NCI-H2107 treated with DMSO at 0.1 percent for 48 hours (cell line): ENCODE measurements at regions not wholly inside any gene's neighbourhood (a gene's known extent, or its start where the extent isn't known, plus 50 kb on each side); places are given as distances from the start of the nearest gene placed in this dataset.

Experiments used
- DNase-seq: peaks from one replicate; lab custom pipeline; 2025; ENCODE audit not compliant: unreplicated experiment; lab: John Stamatoyannopoulos, UW

DNA sequence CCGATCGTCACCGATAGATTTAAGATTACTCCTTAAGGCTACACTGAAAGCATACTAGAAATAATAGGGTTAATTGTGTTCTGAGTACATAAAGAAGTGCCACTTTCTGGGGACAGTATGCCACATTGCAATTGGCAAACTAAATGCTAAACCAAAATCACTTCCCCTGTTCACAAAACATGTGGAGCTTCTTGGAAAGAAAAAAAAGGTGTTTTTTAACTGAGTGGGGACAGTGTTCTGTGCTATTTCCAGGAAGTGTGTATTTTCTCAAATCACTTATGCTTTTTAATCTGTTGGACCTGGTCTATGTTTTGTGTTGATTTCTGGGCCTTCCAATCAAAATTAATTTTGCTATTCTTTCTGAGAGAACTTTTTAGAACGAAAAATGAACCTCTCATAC lies 149.3 kb upstream of the MPDZ start:
- no peak for DNase-seq

DNA sequence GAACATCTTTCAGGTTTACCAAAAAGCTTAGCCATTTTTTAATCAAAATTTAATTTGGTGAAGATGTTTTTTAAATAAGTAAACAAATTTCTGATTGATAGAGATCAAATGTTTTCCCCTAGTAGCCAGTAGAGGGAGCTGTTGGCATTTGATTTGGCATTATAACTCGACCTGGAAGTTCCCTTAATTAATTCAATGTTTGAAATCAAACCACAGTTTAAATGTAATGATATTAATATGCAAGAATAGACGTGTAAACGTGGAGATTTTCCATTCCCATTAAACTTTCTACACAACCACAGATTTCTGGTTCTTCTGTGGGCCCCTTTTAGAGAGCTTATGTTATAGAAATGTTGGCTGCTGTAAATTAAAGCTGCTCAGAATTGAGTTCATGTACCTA lies 148.1 kb upstream of the MPDZ start:
- DNase-seq = peak; percentile 52

DNA sequence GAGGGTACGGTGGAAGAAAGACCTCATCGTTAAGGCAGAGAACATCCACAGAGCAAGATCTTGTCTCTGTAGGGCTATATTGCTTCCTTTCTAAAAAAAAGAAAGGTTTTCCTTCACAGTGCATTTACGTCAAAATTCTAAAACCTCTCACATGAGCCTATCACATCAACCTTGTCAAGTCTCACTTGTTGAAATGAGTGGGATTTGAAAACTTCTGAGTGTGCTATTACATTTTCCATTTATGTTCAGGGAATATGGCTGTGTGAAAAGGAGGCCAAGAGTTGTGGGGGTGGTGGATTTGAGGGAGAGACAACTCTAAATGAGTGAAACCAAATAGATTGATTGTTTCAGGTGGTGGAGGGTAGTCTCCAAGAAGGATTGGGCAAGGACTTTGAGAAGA lies 147.1 kb upstream of the MPDZ start:
- no peak for DNase-seq

DNA sequence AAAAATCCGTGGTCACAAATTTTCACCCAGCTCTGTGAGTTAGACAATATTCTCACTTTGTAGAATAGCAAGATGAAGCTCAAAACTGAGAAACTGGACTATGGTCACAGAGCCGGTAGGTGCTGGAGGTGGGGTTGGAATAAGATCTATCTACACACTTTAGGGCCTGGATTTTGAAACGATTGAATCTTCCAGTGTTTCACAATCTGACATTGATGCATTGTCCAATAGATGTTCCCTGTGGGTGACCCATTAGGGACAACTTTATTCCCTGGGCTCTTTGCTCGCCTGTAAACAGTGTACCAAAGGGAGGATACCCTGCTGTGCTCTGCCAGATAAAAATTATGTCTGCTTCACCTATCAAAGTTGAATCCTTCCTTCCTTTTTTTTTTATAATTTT lies 145.4 kb upstream of the MPDZ start:
- DNase-seq = no peak

DNA sequence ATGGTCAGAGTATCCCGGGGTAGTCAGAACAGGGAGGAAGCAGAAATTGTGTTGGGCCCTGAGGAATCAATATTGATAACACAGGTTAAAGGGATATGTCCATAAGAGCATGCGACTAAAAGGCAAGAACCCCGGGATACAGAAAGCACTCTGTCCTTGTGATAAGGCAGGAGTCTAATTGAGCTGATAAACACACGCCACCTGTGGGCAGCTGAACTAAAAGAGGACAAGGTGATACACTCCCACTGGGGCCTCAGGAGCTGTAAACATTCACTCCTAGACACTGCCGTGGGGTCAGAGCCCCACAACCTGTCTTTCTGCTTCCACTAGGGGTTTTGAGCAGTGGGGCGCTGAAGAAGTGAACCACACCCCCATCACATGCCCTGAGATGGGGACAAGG lies 144.7 kb upstream of the MPDZ start:
- no peak for DNase-seq

DNA sequence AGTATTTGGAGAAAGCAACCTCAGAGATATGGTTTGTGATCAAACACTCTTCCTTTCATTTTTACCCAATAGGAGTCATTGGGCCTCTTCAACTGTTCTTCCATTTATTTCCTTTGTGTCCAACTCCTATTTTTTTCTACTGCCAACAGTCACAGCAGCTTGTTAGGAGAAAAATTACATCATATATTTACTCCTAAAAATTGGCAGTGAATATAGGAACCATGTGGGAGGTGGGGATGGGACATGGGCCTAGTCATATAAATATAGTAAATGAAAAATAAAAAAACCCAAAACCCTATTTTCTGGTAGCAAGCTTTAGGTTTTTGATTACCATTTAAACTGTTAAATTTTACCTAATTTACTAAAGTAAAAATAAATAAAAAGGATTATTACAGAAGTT lies 134.9 kb upstream of the MPDZ start:
- DNase-seq = no peak

DNA sequence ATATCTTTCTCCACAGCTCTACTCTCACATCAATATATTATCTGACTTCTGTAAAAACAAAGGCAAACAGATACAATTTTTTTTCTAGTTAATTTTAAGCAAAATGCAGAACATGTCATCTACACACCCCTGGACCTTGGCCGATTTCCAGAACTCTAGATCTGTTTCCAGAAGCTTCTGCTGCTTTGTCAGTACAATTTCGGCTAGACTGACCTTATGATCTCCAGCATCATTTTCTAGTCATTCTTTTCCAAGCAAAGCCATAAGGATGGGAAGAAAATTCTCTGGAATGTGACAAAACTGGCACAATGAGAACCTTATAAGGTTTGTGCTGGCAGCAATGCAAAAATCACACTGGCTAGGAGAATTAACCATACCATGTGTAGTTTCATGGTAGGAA lies 132.8 kb upstream of the MPDZ start:
- no peak for DNase-seq

DNA sequence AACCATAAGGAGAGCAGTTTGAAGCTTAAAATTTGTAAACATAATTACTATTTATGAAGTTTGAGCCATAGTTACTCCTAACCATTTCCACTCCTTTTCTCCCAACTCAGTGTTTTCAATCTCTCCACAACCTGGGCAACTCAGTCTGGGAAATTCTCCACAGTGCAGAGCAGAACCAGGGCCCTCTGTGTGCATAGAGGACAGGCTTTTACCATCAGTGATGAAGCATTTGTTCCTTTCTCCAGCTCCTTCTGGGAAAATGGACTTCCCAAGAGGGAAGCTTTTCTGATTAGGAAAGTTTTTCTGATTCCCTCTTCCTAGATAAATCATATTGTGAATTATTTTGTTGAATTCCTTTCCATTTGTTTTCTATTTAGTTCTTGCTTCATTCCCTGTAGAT lies 132.3 kb upstream of the MPDZ start:
- DNase-seq = no peak

DNA sequence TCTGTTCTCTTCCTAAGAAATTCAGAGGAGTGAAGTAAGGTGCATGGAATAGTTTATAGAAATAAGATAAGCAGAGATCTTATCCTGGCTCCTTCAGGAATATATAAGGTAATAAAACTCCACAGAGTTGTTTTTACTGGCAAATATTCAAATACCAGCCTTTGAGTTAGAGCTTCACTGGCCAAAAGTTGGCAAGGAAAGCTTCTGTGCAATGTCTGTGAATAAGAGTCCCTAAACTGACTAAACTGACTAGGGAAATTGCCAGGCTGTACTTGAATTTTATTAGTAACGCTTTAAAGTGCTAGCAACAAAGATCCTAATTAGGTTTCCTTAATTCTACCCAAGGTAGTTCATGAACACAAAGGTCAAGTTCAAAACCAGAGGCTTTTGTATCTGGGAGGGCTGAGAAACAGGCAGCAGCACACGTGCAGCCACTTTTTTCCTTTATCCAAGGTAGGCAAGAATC lies 131.1 kb upstream of the MPDZ start:
- DNase-seq = no peak

DNA sequence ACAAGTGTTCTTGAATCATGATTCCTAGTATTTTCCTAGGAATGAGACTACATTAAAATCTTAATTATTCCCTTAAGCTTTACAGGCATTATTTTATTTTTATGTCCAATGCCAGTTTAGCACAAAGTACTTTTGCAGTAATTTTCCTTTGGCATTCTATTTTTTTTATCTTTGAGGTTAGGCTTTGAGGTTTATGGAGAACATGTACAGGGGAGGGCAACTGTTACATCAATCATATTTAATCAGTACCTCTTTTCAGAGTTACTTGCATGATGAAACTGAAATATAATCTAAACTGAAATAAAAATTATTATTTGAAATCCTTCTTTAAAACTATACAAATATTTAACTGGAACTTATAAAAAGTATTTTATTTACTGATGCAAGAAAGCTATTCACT lies 118.2 kb upstream of the MPDZ start:
- DNase-seq = no peak

DNA sequence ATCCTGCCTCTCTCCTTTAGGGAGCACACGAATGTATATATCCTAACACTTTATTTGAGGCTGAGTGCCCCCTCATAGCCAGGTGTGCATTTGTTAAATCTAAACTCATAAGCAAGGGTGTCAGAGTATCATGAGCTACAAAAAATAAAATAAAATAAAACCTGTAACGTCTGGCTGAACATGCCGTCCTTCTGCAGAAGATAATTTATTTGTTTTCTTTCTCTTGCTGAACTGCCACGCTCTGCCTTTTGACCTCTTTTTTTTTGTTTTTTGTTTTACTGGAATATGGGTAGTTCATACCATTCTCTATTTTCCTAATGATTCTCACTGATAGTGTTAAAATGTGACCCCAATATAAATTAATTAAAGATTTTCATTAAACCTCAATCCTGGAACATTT lies 117.7 kb upstream of the MPDZ start:
- DNase-seq = no peak

DNA sequence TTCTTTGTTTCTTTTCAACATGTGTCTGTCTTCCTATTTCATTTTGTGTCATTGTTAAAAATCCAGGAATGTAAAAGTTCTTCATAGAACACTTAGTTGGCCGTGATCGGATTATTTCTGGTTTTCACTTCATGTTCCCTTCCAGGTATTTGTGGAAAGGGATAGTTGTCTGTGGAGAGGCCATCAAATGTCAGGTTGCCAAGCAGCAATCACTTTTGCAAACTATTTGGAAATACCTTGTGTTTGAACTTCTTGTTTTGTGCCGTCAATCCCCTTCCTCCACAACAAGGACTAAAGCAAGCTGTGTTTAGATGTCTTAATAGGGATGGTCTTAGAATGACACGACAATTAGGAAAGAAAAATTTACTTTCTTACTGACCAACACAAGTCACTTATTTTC lies 116.9 kb upstream of the MPDZ start:
- DNase-seq = no peak

DNA sequence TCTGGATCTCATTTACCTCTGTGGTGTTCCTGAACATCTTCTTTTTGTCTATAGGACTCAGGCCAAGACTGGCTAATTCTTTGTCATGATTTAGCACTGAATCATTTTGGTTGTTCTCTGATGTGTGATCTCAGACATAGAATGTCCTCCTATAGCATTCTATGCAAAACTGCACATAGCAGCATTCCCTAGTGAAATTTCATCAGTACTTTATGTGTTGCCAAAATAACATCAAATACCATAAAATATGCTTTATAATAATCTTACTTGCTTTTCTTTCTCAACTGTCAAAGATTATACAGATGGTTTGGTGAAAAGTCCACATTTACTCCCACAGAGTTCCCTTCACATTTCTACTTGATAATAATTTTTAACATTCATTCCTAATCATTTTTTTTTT lies 115.7 kb upstream of the MPDZ start:
- no peak for DNase-seq

DNA sequence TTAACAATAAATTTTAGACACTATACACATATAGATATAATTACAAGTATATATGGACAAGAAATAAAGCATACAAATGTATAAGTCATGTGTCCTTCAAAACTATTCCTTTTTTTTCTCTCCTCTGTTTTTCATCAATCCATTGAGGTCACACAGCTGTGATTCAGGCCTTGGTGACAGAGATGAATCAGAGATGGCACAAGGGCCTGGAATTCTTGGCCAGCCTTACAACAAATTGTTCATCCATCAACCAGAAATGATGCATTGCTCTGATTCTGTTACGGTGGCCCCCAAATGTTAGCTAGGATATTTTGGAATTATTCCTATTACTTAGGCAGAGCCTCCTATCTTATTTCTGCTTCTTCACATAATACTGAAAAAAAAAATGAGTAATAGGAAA lies 108.7 kb upstream of the MPDZ start:
- no peak for DNase-seq

DNA sequence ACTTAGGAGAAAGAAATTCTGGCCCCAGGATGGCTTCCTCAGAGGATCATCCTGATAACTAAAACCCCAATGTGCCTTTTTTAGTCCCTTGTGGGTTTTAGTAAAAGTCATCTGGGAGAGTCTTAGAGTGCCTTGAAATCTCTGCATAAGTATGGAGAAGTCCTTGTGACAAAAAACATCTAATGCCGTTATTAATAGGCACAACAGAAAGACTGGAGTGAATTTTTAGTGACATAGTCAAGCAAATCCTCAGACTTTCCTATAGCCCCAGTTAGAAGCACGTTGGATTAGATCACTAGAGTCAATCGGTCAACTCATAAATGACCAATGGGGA lies 108.2 kb upstream of the MPDZ start:
- no peak for DNase-seq

DNA sequence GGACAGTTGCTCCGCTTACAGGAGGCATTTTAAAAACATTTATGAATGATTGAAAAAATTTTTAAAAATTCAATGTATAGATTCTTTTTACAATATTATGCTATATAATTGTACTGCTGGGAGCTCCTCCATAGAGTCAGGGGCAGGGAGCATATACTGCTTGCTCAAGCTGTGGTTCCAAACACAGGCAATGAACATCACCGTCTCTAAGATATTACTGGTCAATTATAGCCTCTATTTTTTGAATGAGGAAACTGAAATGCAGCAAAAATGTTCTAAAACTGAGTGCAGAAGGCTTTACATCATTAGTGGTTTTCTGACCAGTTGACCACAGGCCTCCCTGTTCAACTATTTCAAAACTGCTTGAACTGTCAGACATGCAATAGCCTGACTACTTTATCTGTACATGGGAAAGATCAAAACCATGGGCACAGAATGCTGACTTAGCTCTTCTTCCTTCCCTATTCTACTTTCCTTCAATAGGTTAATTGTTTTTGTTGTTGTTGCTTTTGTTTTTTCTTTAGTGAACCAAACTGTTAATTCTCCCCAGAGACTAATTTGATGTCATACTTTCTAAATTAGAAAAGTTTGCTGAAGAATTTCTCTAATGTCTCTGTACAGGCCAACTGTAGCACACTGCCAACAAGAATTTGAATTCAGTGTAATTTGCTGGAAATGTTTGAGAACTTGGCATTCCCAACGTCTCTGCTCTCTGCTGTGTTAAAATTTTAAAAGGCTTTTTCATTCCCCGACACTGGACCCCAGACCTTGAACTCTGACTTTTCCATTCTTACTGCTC lies 107.6 kb upstream of the MPDZ start:
- no peak for DNase-seq

DNA sequence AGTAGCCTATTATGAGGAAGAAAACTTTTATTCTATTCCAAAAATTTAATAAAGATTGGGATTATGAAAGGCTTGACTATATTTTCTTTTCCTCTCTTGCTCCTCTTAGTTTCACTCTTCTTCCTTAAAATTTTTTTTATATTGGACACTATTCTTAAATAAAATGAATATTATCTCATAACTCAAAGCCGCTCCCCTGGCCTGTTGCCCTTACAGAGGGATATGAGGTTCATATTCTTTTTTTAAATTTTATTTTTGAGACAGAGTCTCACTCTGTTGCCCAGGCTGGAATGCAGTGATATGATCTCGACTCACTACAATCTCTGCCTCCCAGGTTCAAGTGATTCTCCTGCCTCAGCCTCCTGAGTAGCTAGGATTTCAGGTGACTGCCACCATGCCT lies 106.8 kb upstream of the MPDZ start:
- DNase-seq = no peak

DNA sequence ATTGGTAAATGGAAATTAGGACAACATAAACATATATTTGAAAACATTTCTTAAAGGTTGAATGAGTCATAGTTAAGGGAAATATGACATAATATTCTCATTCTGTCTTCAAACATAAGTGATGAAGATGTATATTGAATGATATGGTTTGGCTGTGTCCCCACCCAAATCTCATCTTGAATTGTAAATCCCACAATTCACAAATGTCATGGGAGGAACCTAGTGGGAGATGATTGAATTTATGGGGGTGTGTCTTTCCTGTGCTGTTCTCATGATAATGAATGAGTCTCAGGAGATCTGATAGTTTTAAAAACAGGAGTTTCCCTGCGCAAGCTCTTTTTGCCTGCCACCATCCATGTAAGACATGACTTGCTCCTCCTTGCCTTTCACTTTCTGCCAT lies 104.4 kb upstream of the MPDZ start:
- no peak for DNase-seq

DNA sequence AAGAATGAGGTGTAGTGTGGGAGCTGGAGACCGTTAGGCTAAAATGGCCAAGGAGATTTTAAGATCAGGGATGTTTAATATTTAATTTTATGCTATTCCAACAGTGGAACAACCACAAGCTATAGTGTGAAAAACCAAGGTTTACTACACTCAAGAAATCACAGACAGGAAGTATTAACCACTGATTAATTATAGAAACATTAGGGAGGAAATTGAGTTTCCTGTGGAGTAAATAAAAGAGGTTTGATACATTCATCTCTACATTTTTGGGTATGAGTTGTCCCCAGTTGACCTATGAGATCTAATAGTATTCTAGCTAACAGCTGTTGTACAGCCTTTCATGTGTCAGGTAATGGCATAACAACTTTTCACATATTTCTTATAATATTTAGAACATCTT lies 103.7 kb upstream of the MPDZ start:
- no peak for DNase-seq

DNA sequence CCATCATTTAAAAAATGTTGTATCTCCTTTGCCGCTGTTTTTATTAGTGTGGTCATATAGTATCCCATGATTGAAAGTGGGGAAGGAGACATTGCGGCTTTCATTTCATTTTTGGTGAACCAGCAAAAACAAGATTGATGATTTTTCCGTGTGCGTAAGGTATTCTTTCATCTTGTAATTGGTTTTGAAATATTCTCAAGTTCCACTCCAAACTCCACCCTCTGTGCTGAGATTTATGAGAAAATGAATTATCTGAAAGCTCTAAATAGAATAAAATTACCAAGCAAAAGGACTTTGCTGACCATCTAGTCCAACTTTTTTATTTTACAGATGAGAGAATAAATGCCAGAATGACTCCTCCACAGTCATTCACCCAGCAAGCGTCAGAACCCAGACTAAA lies 103.1 kb upstream of the MPDZ start:
- DNase-seq = no peak

DNA sequence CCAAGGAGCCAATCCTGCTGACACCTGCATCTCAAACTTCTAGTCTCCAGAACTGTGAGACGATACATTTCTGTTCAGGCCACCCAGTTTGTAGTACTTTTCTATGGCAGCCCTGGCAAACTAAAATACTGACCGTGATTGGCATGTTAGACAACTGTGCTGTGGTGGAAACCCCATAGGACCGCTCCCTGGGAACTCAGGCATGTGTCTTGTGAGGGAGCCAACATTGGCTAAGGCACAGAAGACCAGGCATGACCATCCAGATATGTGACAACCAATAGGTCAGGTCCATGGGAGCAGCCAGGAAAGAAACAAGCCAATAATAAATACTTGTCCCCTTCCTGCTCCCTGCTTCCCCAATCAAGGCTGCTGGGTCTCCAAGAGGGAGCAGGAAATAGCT lies 101.4 kb upstream of the MPDZ start:
- no peak for DNase-seq

DNA sequence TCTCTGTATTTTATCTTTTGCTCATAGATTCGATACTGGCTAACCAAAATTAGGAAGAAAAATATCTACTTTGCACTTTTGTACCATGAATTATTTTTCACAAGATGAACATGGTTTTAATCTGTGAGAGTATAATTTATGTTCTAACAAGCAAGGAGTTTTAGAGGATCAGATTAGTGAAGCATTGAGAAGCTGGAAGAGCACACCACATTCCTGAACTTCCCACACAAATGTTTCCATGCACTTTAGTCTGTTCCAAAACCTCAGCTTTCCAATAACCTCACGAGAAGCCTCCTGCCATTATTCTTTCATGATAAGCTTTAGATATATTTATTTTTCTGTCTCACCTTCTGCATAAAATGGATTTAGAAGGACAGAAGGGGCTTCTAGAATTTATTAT lies 98.7 kb upstream of the MPDZ start:
- no peak for DNase-seq

DNA sequence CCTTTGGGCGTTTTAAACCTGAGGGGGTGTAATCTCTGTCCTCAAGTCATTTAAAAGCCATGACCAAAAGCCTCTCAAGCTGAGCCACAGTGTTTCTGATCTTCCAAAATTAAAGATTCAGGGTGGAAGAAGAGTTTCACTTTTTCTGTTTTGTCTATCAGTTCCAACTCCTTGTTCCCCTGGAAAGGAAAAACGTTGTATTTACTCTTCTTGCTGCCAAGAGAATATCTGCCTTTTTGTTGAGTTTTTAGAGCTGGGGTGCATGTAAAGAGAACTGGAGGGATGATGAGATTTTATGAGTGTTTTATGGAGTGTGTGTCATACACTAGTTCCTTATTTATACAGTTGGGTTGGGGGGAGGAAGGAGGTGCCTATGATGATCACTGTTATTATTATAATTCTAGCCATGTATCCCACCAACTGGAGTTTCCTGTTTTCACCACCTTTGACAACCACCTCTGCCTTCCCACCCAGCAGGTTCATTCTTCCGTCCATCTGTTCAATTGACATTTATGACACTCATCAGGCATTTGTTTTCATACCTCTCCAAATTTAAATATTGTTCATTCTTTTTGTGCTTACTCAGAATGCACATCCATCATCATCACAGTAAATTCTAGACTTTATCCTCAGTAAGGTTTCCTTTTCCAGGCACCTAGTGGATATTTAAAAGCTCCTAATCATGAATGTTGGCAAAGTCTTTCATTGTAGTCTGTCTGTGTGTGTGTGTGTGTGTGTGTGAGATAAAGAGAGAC lies 97.9 kb upstream of the MPDZ start:
- no peak for DNase-seq
